ENCODE measurements at regions not wholly inside any gene's neighbourhood (a gene's known extent, or its start where the extent isn't known, plus 50 kb on each side); places are given as distances from the start of the nearest gene placed in this dataset.

DNA sequence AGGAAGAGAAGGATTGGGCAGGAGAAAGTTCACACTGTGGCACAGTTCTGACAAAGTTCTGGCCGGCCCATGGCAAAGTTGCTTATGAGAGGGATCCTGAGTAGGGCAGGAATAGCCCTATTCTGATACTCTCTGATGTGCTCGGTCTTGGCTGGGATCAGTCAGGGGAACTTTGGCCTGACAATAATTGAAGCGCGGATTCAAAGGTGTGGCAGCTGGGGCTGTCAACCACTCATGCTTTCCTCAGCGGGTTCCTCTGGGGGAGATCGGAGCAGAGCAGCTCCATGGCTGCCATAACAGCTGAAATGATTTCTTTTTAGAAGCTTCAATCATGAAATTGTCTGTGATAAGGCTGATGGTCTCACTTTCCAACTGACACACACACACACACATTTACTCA lies 714.1 kb downstream of the DHX35 start:
- DNase-seq (ENCODE audit: insufficient read length, low spot score): no peak
- FAIRE-seq: no peak
- TF ChIP-seq, protein P1, sequence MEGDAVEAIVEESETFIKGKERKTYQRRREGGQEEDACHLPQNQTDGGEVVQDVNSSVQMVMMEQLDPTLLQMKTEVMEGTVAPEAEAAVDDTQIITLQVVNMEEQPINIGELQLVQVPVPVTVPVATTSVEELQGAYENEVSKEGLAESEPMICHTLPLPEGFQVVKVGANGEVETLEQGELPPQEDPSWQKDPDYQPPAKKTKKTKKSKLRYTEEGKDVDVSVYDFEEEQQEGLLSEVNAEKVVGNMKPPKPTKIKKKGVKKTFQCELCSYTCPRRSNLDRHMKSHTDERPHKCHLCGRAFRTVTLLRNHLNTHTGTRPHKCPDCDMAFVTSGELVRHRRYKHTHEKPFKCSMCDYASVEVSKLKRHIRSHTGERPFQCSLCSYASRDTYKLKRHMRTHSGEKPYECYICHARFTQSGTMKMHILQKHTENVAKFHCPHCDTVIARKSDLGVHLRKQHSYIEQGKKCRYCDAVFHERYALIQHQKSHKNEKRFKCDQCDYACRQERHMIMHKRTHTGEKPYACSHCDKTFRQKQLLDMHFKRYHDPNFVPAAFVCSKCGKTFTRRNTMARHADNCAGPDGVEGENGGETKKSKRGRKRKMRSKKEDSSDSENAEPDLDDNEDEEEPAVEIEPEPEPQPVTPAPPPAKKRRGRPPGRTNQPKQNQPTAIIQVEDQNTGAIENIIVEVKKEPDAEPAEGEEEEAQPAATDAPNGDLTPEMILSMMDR (IDR thresholded peaks at IDR 0.05; ENCODE audit: insufficient read depth, missing control alignments): no peak

DNA sequence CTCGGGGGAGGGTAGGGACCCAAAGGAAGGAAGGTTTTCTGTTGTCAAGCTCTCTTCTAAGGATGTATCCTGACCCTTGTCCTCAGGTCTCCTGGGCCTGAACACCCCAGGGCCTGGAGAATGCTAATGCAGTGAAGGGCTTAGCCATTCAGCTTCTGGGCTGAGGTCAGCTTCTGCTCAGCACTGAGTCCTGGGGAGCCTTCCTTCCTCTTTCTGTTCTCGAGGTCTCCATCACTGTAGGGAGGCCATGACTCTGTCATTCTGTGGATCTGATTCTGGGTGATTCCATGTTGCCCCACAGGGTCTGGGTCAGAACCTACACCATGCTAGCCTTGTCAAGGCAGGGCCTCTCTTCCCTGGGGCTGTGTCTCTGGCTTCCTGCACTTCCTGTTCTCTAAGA lies 712.7 kb downstream of the DHX35 start:
- TF ChIP-seq, protein P1 (IDR thresholded peaks at IDR 0.05; ENCODE audit: insufficient read depth, missing control alignments): no peak
- DNase-seq (ENCODE audit: insufficient read length, low spot score) (no peak), FAIRE-seq (no peak)

DNA sequence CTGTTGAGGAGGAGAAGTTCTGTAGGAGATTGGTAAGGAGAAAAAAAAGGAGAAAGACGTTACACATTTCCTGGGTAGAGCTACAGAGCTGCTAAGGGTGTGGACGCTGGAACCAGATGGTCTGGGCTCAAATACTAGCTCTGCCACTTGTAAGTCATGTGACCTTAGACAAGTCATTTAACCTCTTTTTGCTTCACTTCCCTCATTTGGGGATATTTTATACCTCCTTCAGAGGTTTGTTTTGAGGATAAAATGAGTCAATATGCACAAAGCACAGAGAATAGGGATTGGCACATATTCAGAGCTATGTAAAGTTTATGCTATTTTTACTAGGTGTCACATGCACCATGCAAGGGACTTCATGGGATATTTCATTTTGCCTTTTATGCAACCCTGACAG lies 708.8 kb downstream of the DHX35 start:
- DNase-seq (ENCODE audit: insufficient read length, low spot score) (no peak), FAIRE-seq (no peak)
- TF ChIP-seq, protein P1 (IDR thresholded peaks at IDR 0.05; ENCODE audit: insufficient read depth, missing control alignments): no peak

DNA sequence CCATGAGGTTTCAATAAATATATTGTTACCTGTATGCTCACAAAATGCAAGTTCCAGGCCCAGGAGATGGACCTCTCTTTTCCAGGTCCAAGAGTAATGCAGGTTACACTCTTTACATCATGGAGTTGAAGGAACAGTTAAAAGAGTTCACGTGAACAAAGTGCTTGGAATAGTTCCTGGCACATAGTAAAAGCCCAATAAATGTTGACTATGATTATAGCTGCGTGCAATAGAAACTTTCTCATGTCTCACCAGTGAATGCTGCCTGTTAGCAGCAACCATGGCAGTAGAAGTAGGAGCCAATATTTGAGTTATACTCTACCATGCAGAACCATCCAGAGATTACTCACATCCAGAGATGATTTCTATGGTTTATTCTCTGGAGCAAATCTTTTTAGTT lies 707.5 kb downstream of the DHX35 start:
- TF ChIP-seq, protein P1 (IDR thresholded peaks at IDR 0.05; ENCODE audit: insufficient read depth, missing control alignments): no peak
- no peak for FAIRE-seq

GRCh38 chr20:39668038-39668437 lies 705.9 kb downstream of the DHX35 start:
- FAIRE-seq: no peak
- TF ChIP-seq, protein P1 (IDR thresholded peaks at IDR 0.05; ENCODE audit: insufficient read depth, missing control alignments): no peak

More for the DNA sequence above, 707.5 kb downstream of the DHX35 start:
- DNase-seq (ENCODE audit: insufficient read length, low spot score): no peak

GRCh38 chr20:39661833-39662232 lies 699.7 kb downstream of the DHX35 start:
- FAIRE-seq (no peak), DNase-seq (ENCODE audit: insufficient read length, low spot score) (no peak)
- TF ChIP-seq, protein P1 (IDR thresholded peaks at IDR 0.05; ENCODE audit: insufficient read depth, missing control alignments): no peak

More at GRCh38 chr20:39668038-39668437, 705.9 kb downstream of the DHX35 start:
- no peak for DNase-seq (ENCODE audit: insufficient read length, low spot score)

GRCh38 chr20:39660965-39661364 lies 698.8 kb downstream of the DHX35 start:
- TF ChIP-seq, protein P1 (IDR thresholded peaks at IDR 0.05; ENCODE audit: insufficient read depth, missing control alignments): no peak
- no peak for FAIRE-seq
- DNase-seq (ENCODE audit: insufficient read length, low spot score): no peak

All from D721Med (cell line).